ENCODE measurements at regions not wholly inside any gene's neighbourhood (a gene's known extent, or its start where the extent isn't known, plus 50 kb on each side); places are given as distances from the start of the nearest gene placed in this dataset.

DNA sequence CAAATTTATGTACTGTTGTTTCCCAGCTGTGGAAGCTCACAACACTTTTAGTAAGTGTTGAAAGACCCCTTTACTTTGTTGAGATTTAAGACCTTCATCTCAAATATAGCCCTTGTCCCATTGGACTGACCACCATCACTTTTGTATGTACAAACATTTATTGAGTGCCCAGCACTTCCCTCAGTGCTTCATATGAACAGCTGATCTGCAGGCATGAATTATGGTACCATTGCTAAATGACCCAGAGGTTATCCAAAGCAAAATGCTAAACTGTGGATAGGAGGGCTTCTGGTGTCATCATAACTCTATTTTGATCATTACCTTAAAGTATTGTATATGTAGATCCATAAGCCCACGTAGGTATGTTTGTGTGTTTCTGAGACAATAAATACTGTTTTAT lies 285.7 kb upstream of the RGS6 start:
- TF ChIP-seq, protein P1, sequence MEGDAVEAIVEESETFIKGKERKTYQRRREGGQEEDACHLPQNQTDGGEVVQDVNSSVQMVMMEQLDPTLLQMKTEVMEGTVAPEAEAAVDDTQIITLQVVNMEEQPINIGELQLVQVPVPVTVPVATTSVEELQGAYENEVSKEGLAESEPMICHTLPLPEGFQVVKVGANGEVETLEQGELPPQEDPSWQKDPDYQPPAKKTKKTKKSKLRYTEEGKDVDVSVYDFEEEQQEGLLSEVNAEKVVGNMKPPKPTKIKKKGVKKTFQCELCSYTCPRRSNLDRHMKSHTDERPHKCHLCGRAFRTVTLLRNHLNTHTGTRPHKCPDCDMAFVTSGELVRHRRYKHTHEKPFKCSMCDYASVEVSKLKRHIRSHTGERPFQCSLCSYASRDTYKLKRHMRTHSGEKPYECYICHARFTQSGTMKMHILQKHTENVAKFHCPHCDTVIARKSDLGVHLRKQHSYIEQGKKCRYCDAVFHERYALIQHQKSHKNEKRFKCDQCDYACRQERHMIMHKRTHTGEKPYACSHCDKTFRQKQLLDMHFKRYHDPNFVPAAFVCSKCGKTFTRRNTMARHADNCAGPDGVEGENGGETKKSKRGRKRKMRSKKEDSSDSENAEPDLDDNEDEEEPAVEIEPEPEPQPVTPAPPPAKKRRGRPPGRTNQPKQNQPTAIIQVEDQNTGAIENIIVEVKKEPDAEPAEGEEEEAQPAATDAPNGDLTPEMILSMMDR (IDR thresholded peaks at IDR 0.05) = no peak
- TF ChIP-seq POLR2A (IDR thresholded peaks at IDR 0.05) = no peak
